ENCODE measurements at regions not wholly inside any gene's neighbourhood (a gene's known extent, or its start where the extent isn't known, plus 50 kb on each side); places are given as distances from the start of the nearest gene placed in this dataset.

- DNase-seq (ENCODE audit: low read depth) = no peak
Observed at GRCh38 chr18:73735836-73736235, 411.8 kb downstream of the FBXO15 start.

DNA sequence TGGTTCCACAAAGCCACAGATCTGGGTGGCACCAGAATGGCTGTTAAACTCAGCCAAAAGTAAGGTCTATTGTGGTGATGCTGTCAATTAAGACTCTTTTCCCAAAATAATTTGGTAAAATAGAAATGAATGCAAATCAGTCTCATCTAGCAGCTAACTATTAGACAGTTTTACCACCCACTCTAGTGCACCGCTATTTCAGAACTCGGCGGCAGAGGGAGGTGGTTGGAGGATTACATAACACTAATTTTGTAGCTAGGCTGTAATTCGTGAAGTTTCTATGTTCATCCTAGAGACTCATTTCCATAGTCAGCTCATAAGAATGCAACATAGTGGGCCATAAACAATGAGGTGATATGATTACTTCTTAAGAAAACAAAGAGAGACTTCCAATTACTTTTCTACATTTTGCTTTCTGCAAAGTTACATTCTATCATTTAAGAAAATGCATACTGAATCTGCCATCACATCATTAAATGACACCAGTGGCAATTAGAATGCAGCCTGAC, 413.8 kb downstream of the FBXO15 start:
- no peak for DNase-seq (ENCODE audit: low read depth)

DNA sequence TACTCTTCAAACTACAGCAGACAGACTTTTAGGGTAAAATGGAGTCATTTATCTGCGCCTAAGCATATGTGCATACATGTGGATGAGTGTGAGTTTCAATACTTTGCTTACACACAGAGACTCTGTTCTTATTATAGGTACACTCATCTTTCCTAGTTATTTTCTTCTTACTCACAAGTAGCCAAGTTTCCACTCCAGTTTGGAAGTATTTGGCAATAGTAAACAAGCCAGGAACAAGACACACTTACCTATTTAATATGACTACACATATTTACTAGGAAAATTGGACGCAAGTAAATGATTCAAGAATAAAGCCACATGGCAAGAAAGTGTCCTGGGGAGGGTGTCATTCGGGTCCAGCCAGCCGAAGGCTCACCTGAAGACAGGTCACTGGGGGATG, 414.3 kb downstream of the FBXO15 start:
- DNase-seq (ENCODE audit: low read depth) = no peak

- no peak for DNase-seq (ENCODE audit: low read depth)
Observed at GRCh38 chr18:73728657-73729056, 419.0 kb downstream of the FBXO15 start.

- no peak for DNase-seq (ENCODE audit: low read depth)
Observed at GRCh38 chr18:73724958-73725357, 422.7 kb downstream of the FBXO15 start.

DNA sequence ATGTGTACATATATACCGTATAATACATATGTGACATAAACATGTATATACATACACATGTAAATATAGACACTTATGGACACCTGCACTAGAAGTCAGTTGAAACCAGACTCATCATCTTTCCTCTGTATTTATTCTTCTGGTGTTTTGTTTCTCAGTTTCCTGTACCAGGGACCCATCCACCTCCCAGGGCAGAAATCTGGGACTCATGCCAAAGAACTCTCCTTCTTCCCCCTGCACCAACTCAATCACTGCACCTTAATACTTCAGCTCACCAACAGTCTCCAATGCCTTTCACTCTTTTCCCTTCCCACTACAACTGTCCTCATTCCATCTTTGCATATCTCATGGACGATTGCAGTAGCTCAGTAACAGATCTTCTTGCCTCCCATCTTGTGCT, 428.0 kb downstream of the FBXO15 start:
- DNase-seq (ENCODE audit: low read depth) = no peak

GRCh38 chr18:73717570-73717969, 430.1 kb downstream of the FBXO15 start:
- no peak for DNase-seq (ENCODE audit: low read depth)

DNA sequence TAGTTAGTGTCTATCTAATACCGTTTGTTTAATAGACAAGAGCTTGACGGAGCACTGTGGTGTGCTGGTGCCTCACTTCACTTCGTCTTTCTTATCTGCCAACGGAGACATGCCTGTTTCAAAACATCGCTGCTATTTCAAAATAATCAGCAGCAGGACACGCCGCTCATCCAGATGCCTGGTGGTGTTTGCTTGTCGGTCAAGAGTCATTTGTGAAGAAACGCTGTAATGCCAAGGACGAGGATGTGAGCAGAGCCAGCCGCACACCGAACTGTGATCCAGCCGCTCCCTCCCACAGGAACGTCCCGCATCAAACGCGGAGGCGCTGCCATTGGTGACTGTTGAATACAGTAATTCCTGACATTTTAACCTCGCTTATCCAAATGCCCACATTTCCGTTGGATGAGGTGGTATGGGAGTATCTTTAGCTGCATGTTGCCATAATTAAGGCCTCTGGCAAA, 432.4 kb downstream of the FBXO15 start:
- no peak for DNase-seq (ENCODE audit: low read depth)

DNA sequence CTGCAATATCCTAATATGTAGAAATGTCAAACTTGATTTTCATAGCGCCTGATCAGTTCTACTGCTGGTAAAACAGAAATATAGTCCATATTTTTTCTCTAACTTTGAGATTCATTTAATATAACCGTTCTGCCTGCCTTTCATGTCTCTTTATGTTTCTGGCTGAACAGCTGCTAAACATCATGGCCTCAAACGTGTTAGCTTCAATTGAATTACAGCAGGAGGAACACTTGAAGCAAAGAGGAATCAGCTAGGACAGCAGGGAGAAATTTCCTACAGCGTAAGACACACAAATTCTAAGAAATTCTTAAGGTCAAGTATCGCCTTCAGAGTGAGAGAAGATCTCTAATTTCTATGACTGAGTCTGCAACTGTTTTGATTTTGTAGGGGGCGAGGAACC, 433.2 kb downstream of the FBXO15 start:
- no peak for DNase-seq (ENCODE audit: low read depth)

GRCh38 chr18:73711256-73711655, 436.4 kb downstream of the FBXO15 start:
- no peak for DNase-seq (ENCODE audit: low read depth)

GRCh38 chr18:73708591-73708990, 439.0 kb downstream of the FBXO15 start:
- no peak for DNase-seq (ENCODE audit: low read depth)

GRCh38 chr18:73707035-73707434, 440.6 kb downstream of the FBXO15 start:
- no peak for DNase-seq (ENCODE audit: low read depth)

GRCh38 chr18:73697353-73697752, 450.3 kb downstream of the FBXO15 start:
- DNase-seq (ENCODE audit: low read depth) = no peak

- no peak for DNase-seq (ENCODE audit: low read depth)
Observed at GRCh38 chr18:73696698-73697097, 450.9 kb downstream of the FBXO15 start.

GRCh38 chr18:73696171-73696570, 451.5 kb downstream of the FBXO15 start:
- DNase-seq (ENCODE audit: low read depth) = no peak

GRCh38 chr18:73693091-73693490, 454.5 kb downstream of the FBXO15 start:
- no peak for DNase-seq (ENCODE audit: low read depth)

DNA sequence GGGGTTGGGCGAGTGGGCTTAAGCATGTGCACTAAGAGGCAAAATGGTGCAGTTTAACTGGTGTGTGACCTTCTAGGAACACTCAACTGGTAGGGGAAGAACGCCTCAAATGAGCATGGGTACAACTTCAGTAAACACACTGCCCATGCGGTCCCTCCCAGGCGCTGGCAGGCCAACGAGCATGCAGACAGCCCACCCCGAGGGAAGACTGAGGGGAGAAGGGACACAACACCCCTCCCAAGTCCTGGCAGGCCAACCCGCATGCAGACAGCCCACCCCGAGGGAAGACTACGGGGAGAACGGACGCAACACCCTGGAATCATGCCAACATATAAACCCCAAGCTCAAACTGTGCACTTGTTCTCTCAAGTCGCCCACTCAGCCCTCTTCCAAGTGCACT, 456.0 kb downstream of the FBXO15 start:
- no peak for DNase-seq (ENCODE audit: low read depth)

DNA sequence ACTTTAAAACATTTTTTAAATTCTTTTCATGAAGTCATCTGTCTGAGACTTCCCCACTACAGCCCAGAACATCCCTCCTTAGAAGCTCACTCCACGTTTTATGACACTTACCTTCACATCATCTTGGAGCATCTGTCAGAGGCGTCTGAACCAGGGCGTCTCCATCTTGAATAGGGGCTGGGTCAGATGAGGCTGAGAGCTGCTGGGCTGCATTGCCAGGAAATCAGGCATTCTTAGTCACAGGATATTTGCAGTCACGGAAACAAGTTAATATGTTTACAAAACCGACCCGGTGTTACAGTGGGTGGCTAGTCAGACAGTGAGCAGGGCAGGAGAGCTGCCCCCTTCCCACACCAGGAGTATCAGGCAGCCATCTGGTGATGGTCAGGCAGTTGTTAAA, 456.5 kb downstream of the FBXO15 start:
- DNase-seq (ENCODE audit: low read depth) = no peak

GRCh38 chr18:73690222-73690621, 457.4 kb downstream of the FBXO15 start:
- no peak for DNase-seq (ENCODE audit: low read depth)

DNA sequence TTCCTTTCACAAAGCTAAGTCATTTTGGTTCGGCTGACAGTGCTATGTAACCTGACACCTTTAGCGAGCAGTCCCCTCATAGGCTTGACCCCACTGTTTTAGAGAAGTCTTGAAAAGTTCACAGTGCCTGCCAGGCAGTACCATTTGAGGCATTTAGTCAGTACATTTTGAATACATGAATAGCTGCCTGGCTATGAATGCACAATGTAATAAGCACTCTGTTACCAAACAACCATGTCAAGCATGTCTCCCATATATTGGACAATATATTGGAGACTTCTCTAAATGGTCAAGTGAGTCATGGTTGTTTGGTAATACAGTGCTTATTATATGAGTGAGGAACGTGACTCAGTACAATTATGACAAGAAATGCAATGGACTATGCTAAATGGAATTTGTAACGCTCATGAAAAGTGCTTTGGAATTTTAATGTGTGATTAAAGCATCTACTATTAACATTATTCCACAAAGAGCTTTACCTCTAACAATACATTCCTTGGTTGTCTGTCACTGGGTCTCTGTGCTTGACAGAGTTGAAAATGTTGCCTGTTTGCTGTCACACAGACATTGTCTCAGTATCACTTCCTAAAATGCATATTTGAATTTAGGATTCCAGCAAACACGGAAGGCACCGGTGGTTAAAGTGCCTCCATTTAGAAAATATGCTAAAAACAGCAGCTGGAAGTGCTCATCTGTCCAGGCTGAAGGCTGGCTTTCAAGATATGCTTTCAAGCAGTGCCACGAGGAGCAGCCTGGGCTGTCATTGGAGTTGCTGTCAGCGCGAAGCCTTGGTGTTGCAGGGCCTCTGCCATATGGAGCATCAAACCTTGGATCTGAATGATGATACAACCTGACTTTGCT, 458.6 kb downstream of the FBXO15 start:
- DNase-seq (ENCODE audit: low read depth) = no peak

DNA sequence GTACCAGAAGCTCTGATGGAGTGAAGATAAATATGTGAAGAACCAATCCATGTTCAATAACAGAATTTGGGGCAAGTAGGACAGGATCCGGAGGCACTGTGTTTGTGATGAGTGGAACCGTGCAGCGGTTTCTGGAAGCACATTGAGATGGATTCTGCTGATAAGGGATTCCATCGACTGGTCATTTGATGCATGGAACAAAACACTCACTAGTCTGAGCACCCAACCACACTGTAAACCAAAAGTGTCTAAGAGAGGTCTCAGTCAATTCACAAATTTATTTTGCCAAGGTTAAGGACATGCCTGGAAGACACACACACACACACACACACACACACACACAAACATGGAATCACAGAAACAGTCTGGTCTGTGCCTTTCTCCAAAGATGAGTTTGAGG, 459.5 kb downstream of the FBXO15 start:
- no peak for DNase-seq (ENCODE audit: low read depth)

DNA sequence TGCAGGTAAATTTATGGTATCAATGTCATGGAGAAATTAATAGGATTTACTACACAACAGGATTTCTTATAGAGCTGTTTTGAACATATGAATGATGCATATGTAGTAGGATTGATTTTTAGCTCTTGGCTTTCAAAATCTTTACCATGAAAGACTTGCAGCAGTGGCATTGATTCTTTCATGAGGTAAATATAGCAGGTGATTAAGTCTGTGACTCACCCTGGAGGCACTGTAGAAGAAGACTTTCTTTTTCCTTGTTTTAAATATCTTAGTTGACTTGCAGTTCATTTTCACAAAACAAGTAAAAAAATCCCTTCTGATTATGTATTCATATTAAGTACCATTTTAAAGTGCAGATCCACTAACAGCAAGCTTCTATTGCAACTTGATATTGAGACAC, 463.0 kb downstream of the FBXO15 start:
- DNase-seq (ENCODE audit: low read depth) = no peak

GRCh38 chr18:73683409-73684238, 464.0 kb downstream of the FBXO15 start:
- no peak for DNase-seq (ENCODE audit: low read depth)

All from stimulated activated CD8-positive, alpha-beta memory T cell treated with anti-CD3 and anti-CD28 coated beads, Interleukin-15, amount 100 ng/mL, for 24 hours (primary cell).